ENCODE measurements at regions not wholly inside any gene's neighbourhood (a gene's known extent, or its start where the extent isn't known, plus 50 kb on each side); places are given as distances from the start of the nearest gene placed in this dataset.

- TF ChIP-seq CTCF (IDR thresholded peaks at IDR 0.05) = no peak
- no peak for TF ChIP-seq POLR2AphosphoS5 (IDR thresholded peaks at IDR 0.05)
- no peak for TF ChIP-seq EP300 (IDR thresholded peaks at IDR 0.05)
These were observed 532.3 kb upstream of the ATP11B start for GRCh38 chr3:182261041-182261440.

All from suprapubic skin (tissue), 4 donors.